ENCODE measurements at regions not wholly inside any gene's neighbourhood (a gene's known extent, or its start where the extent isn't known, plus 50 kb on each side); places are given as distances from the start of the nearest gene placed in this dataset.

DNA sequence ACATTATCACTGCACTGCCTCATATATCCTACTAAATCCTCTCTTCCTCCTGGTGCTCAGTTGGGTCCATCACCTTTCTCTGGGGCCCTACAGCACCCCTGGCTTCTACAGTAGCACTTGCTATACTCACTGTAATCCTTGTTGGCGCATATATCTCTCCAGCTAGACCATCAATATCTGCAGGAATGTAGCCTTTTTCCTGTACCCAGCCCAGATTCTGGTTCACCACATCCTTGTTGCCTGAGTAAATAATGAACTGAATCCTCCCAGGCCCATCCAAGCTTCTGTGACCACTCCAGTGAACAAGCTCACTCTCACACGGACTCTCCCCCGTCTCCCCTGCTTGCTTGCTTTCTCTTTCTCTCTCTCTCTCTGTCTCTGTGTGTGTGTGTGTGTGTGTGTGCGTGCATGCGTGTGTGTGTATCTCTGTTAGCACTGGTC, 62.5 kb upstream of the LIPC start (continued):
- TF ChIP-seq CUX1 (IDR thresholded peaks at IDR 0.05; ENCODE audit: insufficient replicate concordance, low read depth, low read length) (no peak), BHLHE40 (IDR thresholded peaks at IDR 0.05; ENCODE audit: borderline replicate concordance in 1 of 2, low read depth in 2 of 2, low read length in 1 of 2) (no peak), YY1 (IDR thresholded peaks at IDR 0.05; ENCODE audit: low read depth, low read length) (0 out of 2 replicates have a peak, but pooled peaks have one; percentile 24), HDAC2 (IDR thresholded peaks at IDR 0.05) (no peak), RAD21 (IDR thresholded peaks at IDR 0.05; ENCODE audit: insufficient read depth, low read depth, low read length) (peak; percentile 35; the same call in 1 of the 2 replicates), CREB1 (IDR thresholded peaks at IDR 0.05; ENCODE audit: low read depth) (0 out of 2 replicates have a peak, but pooled peaks have one; percentile 31), HDGF (IDR thresholded peaks at IDR 0.05) (no peak), ASH2L (IDR thresholded peaks at IDR 0.05; ENCODE audit: borderline replicate concordance, low read depth) (no peak), ATF2 (IDR thresholded peaks at IDR 0.05; ENCODE audit: low read length) (0 out of 2 replicates have a peak, but pooled peaks have one; percentile 30), RAD51 (IDR thresholded peaks at IDR 0.05) (no peak), SMARCA5 (IDR thresholded peaks at IDR 0.05) (no peak), EP300 (IDR thresholded peaks at IDR 0.05; ENCODE audit: borderline replicate concordance in 1 of 2, control insufficient read depth in 1 of 2, low read depth in 2 of 2, low read length in 2 of 2) (no peak), ZNF217 (IDR thresholded peaks at IDR 0.05) (no peak), ETV6 (conservative IDR thresholded peaks at IDR 0.05 in 1 of 2, IDR thresholded peaks at IDR 0.05 in 1 of 2; ENCODE audit: borderline replicate concordance in 1 of 2, low read depth in 1 of 2) (peak in 1 of 2 experiments; percentile 32; a peak in 1 of 4 replicates), PAX8 (IDR thresholded peaks at IDR 0.05) (no peak)
- TF ChIP-seq, protein P1, sequence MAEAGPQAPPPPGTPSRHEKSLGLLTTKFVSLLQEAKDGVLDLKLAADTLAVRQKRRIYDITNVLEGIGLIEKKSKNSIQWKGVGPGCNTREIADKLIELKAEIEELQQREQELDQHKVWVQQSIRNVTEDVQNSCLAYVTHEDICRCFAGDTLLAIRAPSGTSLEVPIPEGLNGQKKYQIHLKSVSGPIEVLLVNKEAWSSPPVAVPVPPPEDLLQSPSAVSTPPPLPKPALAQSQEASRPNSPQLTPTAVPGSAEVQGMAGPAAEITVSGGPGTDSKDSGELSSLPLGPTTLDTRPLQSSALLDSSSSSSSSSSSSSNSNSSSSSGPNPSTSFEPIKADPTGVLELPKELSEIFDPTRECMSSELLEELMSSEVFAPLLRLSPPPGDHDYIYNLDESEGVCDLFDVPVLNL (IDR thresholded peaks at IDR 0.05; ENCODE audit: low read depth, low read length): no peak
- TF ChIP-seq, protein P2, sequence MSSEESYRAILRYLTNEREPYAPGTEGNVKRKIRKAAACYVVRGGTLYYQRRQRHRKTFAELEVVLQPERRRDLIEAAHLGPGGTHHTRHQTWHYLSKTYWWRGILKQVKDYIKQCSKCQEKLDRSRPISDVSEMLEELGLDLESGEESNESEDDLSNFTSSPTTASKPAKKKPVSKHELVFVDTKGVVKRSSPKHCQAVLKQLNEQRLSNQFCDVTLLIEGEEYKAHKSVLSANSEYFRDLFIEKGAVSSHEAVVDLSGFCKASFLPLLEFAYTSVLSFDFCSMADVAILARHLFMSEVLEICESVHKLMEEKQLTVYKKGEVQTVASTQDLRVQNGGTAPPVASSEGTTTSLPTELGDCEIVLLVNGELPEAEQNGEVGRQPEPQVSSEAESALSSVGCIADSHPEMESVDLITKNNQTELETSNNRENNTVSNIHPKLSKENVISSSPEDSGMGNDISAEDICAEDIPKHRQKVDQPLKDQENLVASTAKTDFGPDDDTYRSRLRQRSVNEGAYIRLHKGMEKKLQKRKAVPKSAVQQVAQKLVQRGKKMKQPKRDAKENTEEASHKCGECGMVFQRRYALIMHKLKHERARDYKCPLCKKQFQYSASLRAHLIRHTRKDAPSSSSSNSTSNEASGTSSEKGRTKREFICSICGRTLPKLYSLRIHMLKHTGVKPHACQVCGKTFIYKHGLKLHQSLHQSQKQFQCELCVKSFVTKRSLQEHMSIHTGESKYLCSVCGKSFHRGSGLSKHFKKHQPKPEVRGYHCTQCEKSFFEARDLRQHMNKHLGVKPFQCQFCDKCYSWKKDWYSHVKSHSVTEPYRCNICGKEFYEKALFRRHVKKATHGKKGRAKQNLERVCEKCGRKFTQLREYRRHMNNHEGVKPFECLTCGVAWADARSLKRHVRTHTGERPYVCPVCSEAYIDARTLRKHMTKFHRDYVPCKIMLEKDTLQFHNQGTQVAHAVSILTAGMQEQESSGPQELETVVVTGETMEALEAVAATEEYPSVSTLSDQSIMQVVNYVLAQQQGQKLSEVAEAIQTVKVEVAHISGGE (CRISPR knock-in tag; IDR thresholded peaks at IDR 0.05): no peak
- TF ChIP-seq, protein P3, sequence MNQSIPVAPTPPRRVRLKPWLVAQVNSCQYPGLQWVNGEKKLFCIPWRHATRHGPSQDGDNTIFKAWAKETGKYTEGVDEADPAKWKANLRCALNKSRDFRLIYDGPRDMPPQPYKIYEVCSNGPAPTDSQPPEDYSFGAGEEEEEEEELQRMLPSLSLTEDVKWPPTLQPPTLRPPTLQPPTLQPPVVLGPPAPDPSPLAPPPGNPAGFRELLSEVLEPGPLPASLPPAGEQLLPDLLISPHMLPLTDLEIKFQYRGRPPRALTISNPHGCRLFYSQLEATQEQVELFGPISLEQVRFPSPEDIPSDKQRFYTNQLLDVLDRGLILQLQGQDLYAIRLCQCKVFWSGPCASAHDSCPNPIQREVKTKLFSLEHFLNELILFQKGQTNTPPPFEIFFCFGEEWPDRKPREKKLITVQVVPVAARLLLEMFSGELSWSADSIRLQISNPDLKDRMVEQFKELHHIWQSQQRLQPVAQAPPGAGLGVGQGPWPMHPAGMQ (IDR thresholded peaks at IDR 0.05; ENCODE audit: borderline replicate concordance): no peak
